Astrocyte (in vitro differentiated cells and primary cell): ENCODE measurements at regions not wholly inside any gene's neighbourhood (a gene's known extent, or its start where the extent isn't known, plus 50 kb on each side); places are given as distances from the start of the nearest gene placed in this dataset.

ENCODE experiments used
- DNase-seq: peaks from one replicate; pipeline ENCODE4 v3.0.0-alpha.2; 2010; ENCODE audit warnings: low read depth
- FAIRE-seq: peaks from 2 replicates; lab custom pipeline; 2011; peaks lifted over from hg19 to GRCh38; lab: Jason Lieb, UNC
- H2AFZ ChIP-seq: 2 replicates; pipeline ENCODE4 v1.6.0; 2012; ENCODE audit warnings: low read depth, low read length, inconsistent platforms
- H3K27ac ChIP-seq: 2 replicates; pipeline ENCODE4 v1.5.1; 2011; ENCODE audit warnings: low read depth, low read length, inconsistent platforms
- H3K27me3 ChIP-seq: 2 replicates; pipeline ENCODE4 v1.6.0; 2011; ENCODE audit warnings: low read length, inconsistent platforms; ENCODE audit not compliant: insufficient read depth
- H3K36me3 ChIP-seq: 2 replicates; pipeline ENCODE4 v1.5.1; 2011; ENCODE audit warnings: low read length, inconsistent platforms; ENCODE audit not compliant: insufficient read depth
- H3K4me1 ChIP-seq: 2 replicates; pipeline ENCODE4 v1.5.1; 2011; ENCODE audit warnings: low read length, inconsistent platforms; ENCODE audit not compliant: insufficient read depth
- H3K4me2 ChIP-seq: 2 replicates; pipeline ENCODE4 v1.6.0; 2012; ENCODE audit warnings: low read length, inconsistent platforms
- H3K4me3 ChIP-seq: 2 replicates; pipeline ENCODE4 v1.5.1; 2011; ENCODE audit warnings: low read depth, mild to moderate bottlenecking, low read length, inconsistent platforms; ENCODE audit not compliant: insufficient read depth
- H3K79me2 ChIP-seq: 2 replicates; pipeline ENCODE4 v1.6.0; 2012; ENCODE audit warnings: mild to moderate bottlenecking, low read length, inconsistent platforms; ENCODE audit not compliant: insufficient read depth
- H3K9ac ChIP-seq: 2 replicates; pipeline ENCODE4 v1.6.0; 2012; ENCODE audit warnings: mild to moderate bottlenecking, low read length, inconsistent platforms
- H3K9me3 ChIP-seq: 2 replicates; pipeline ENCODE4 v1.5.1; 2012; ENCODE audit warnings: low read depth, mild to moderate bottlenecking, low read length, inconsistent platforms; ENCODE audit not compliant: insufficient read depth
- H4K20me1 ChIP-seq: 2 replicates; pipeline ENCODE4 v1.6.0; 2012; ENCODE audit warnings: low read length, inconsistent platforms; ENCODE audit not compliant: insufficient read depth
- H3K27ac Mint-ChIP-seq: one replicate; pipeline ENCODE4 v1.8.0; 2021; ENCODE audit warnings: mild to moderate bottlenecking, mixed read lengths; ENCODE audit not compliant: unreplicated experiment
- H3K27me3 Mint-ChIP-seq: one replicate; pipeline ENCODE4 v1.8.0; 2021; ENCODE audit warnings: low read depth, mixed read lengths; ENCODE audit not compliant: unreplicated experiment
- H3K36me3 Mint-ChIP-seq: one replicate; pipeline ENCODE4 v1.8.0; 2021; ENCODE audit warnings: low read depth, mixed read lengths; ENCODE audit not compliant: unreplicated experiment
- H3K4me1 Mint-ChIP-seq: one replicate; pipeline ENCODE4 v1.8.0; 2021; ENCODE audit warnings: low read depth, mixed read lengths; ENCODE audit not compliant: unreplicated experiment
- H3K4me3 Mint-ChIP-seq: one replicate; pipeline ENCODE4 v1.8.0; 2021; ENCODE audit warnings: mild to moderate bottlenecking, moderate library complexity, mixed read lengths; ENCODE audit not compliant: unreplicated experiment
- H3K9me3 Mint-ChIP-seq: one replicate; pipeline ENCODE4 v1.8.0; 2021; ENCODE audit warnings: mild to moderate bottlenecking, mixed read lengths; ENCODE audit not compliant: unreplicated experiment
- EZH2 ChIP-seq: IDR thresholded peaks from 2 replicates; pipeline ENCODE4 v1.6.1; 2012; ENCODE audit warnings: mild to moderate bottlenecking, low read length, inconsistent platforms; ENCODE audit not compliant: insufficient read depth
- TF ChIP-seq, protein P1 (sequence below): IDR thresholded peaks from 2 replicates; pipeline ENCODE4 v1.5.1; 2011; ENCODE audit warnings: low read depth, mild to moderate bottlenecking, inconsistent platforms, low read length, moderate library complexity; ENCODE audit not compliant: insufficient read depth

GRCh38 chr2:47682216-47682749, 100.7 kb upstream of the MSH6 start:
- TF ChIP-seq, protein P1, sequence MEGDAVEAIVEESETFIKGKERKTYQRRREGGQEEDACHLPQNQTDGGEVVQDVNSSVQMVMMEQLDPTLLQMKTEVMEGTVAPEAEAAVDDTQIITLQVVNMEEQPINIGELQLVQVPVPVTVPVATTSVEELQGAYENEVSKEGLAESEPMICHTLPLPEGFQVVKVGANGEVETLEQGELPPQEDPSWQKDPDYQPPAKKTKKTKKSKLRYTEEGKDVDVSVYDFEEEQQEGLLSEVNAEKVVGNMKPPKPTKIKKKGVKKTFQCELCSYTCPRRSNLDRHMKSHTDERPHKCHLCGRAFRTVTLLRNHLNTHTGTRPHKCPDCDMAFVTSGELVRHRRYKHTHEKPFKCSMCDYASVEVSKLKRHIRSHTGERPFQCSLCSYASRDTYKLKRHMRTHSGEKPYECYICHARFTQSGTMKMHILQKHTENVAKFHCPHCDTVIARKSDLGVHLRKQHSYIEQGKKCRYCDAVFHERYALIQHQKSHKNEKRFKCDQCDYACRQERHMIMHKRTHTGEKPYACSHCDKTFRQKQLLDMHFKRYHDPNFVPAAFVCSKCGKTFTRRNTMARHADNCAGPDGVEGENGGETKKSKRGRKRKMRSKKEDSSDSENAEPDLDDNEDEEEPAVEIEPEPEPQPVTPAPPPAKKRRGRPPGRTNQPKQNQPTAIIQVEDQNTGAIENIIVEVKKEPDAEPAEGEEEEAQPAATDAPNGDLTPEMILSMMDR = no peak
- TF ChIP-seq EZH2 = no peak
- H3K9me3 Mint-ChIP-seq = no peaks in the 10 kb centered on the region
- H3K27me3 Mint-ChIP-seq = no peaks in the 10 kb centered on the region
- no peaks in the 10 kb centered on the region for H3K36me3 Mint-ChIP-seq
- no peaks in the 10 kb centered on the region for H3K36me3 ChIP-seq
- no peaks in the 10 kb centered on the region for H3K9me3 ChIP-seq
- H3K27me3 ChIP-seq = no peaks in the 10 kb centered on the region
- H3K27ac Mint-ChIP-seq = no peak overlapping the region
- H3K4me3 Mint-ChIP-seq = no peak overlapping the region
- H3K9ac ChIP-seq = no peak overlapping the region
- H3K4me3 ChIP-seq = no peak overlapping the region
- H3K4me1 ChIP-seq = no peaks in the 10 kb centered on the region
- no peak overlapping the region for H3K4me2 ChIP-seq
- no peak overlapping the region for H2AFZ ChIP-seq
- FAIRE-seq (no peak), DNase-seq (no peak)
- H3K27ac ChIP-seq = no peak overlapping the region
- H4K20me1 ChIP-seq = no peaks in the 10 kb centered on the region
- no peaks in the 10 kb centered on the region for H3K4me1 Mint-ChIP-seq
- H3K79me2 ChIP-seq = no peaks in the 10 kb centered on the region

DNA sequence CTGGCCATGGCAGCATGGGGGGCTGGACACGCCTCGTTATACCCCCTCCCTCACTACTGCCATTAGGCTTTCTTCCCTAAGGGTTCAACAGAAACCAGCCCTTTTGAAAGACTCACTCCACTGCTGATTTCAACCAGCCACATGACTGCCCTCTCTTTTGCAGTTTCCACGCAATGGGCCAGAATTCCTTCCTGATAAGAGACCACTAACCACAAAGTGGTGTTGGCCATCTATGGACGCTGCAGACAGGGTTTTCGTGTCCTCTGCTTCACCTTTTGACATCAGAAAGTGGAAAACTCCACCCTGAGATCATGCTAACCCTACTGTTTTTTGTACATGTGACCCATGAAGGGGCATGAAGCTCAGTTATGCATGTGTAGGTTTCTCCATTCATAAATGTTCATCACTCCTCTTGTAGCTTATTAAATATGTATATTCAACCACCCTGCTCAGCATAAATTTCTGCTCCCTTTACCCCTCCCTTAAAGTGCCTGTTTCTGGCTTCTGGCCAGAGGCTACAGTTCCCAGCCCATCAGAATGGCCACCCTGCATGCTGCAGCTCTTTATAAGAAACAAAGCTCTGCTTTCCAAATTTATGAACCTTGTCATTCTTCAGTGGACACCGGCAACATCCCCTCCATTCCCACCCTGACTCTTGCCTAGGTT, 105.6 kb upstream of the KCNK12 start:
- no peaks in the 10 kb centered on the region for H3K36me3 Mint-ChIP-seq
- no peaks in the 10 kb centered on the region for H3K79me2 ChIP-seq
- DNase-seq (no peak), FAIRE-seq (no peak)
- no peaks in the 10 kb centered on the region for H3K27me3 ChIP-seq
- no peaks in the 10 kb centered on the region for H3K4me1 Mint-ChIP-seq
- H3K4me3 Mint-ChIP-seq = no peak overlapping the region
- no peaks in the 10 kb centered on the region for H3K4me1 ChIP-seq
- H3K27ac ChIP-seq = no peak overlapping the region
- H4K20me1 ChIP-seq = no peaks in the 10 kb centered on the region
- H3K27ac Mint-ChIP-seq = peak overlapping the region; percentile 47
- no peak overlapping the region for H3K4me3 ChIP-seq
- no peaks in the 10 kb centered on the region for H3K36me3 ChIP-seq
- H3K9ac ChIP-seq = no peak overlapping the region
- no peak overlapping the region for H2AFZ ChIP-seq
- TF ChIP-seq EZH2 = no peak
- TF ChIP-seq, protein P1 = no peak
- H3K9me3 Mint-ChIP-seq = no peaks in the 10 kb centered on the region
- H3K4me2 ChIP-seq = no peak overlapping the region
- peaks cover 14% of the 10 kb centered on the region for H3K27me3 Mint-ChIP-seq
- no peaks in the 10 kb centered on the region for H3K9me3 ChIP-seq

GRCh38 chr2:47675196-47675825, 104.5 kb upstream of the KCNK12 start:
- H3K4me3 ChIP-seq = no peak overlapping the region
- no peak overlapping the region for H3K9ac ChIP-seq
- TF ChIP-seq, protein P1 = no peak
- TF ChIP-seq EZH2 = no peak
- no peaks in the 10 kb centered on the region for H3K4me1 ChIP-seq
- no peak overlapping the region for H2AFZ ChIP-seq
- H3K79me2 ChIP-seq = no peaks in the 10 kb centered on the region
- no peaks in the 10 kb centered on the region for H3K9me3 ChIP-seq
- DNase-seq = no peak
- Mint-ChIP-seq H3K4me3 (no peak overlapping the region), H3K36me3 (no peaks in the 10 kb centered on the region), H3K27me3 (peaks cover 14% of the 10 kb centered on the region), H3K4me1 (no peaks in the 10 kb centered on the region), H3K27ac (no peak overlapping the region), H3K9me3 (no peaks in the 10 kb centered on the region)
- FAIRE-seq = no peak
- no peak overlapping the region for H3K27ac ChIP-seq
- no peaks in the 10 kb centered on the region for H4K20me1 ChIP-seq
- no peak overlapping the region for H3K4me2 ChIP-seq
- H3K36me3 ChIP-seq = no peaks in the 10 kb centered on the region
- H3K27me3 ChIP-seq = no peaks in the 10 kb centered on the region
